IMR-90 (cell line): ENCODE measurements at regions not wholly inside any gene's neighbourhood (a gene's known extent, or its start where the extent isn't known, plus 50 kb on each side); places are given as distances from the start of the nearest gene placed in this dataset.
A peak's percentile ranks its signal among the peaks of the same experiment; 100 is the strongest.

Experiments used
- ATAC-seq: fragments of 200-7000 bp; cut with Tn5 transposase; 2 replicates; pipeline ENCODE4 v1.9.1; 2020; ENCODE audit warnings: low read depth, mild to moderate bottlenecking, moderate library complexity
- BruUV-seq: library from RNA; stranded (reverse); fragments of 400-500 nt; replicated peaks from 2 replicates; lab custom pipeline; 2021; lab: Mats Ljungman, UMichigan
- CTCF ChIA-PET: fragments of 300-600 bp; formaldehyde crosslinking; extraction: SDS; loops from one replicate; lab custom pipeline; 2021; ENCODE audit warnings: antibody characterized with exemption; lab: Yijun Ruan, JAX
- POLR2A ChIA-PET: fragments of 300-600 bp; sonication (Branson Sonifier 250); formaldehyde crosslinking; loops from one replicate; lab custom pipeline; 2022; ENCODE audit warnings: antibody characterized with exemption; ENCODE audit not compliant: unreplicated experiment; lab: Charles Lee
- DNase-seq: peaks from one replicate; pipeline ENCODE4 v3.0.0; 2013
- H2AFZ ChIP-seq: replicated peaks from 2 replicates; pipeline ENCODE3; 2013; ENCODE audit warnings: low read length, mild to moderate bottlenecking; ENCODE audit not compliant: poor library complexity
- H2AK5ac ChIP-seq: 2 replicates; pipeline ENCODE4 v1.6.1; 2013; ENCODE audit warnings: low read depth, low read length, inconsistent platforms
- H2AK9ac ChIP-seq: replicated peaks from 2 replicates; pipeline ENCODE3; 2013; ENCODE audit warnings: mild to moderate bottlenecking, low read depth, low read length, moderate library complexity; ENCODE audit not compliant: poor library complexity
- H2BK120ac ChIP-seq: 2 replicates; pipeline ENCODE4 v1.6.1; 2013; ENCODE audit warnings: low read depth, low read length, inconsistent platforms
- H2BK15ac ChIP-seq: 3 replicates; pipeline ENCODE4 v1.6.1; 2013; ENCODE audit warnings: low read depth, low read length, inconsistent platforms
- H2BK20ac ChIP-seq: 2 replicates; pipeline ENCODE4 v1.6.1; 2013; ENCODE audit warnings: low read depth, mild to moderate bottlenecking, inconsistent platforms, low read length, moderate library complexity
- H2BK5ac ChIP-seq: 2 replicates; pipeline ENCODE4 v1.6.1; 2013; ENCODE audit warnings: mild to moderate bottlenecking, low read depth, low read length, inconsistent platforms; ENCODE audit not compliant: poor library complexity, severe bottlenecking
- H3K14ac ChIP-seq: replicated peaks from 2 replicates; pipeline ENCODE4 v1.6.1; 2013; ENCODE audit warnings: low read depth, low read length, inconsistent platforms
- H3K18ac ChIP-seq: 2 replicates; pipeline ENCODE4 v1.6.1; 2013; ENCODE audit warnings: low read depth, low read length, control low read depth
- H3K23ac ChIP-seq: 2 replicates; pipeline ENCODE4 v1.6.1; 2013; ENCODE audit warnings: low read depth, low read length, inconsistent platforms
- H3K27ac ChIP-seq: 2 replicates; pipeline ENCODE4 v1.5.1; 2013; ENCODE audit warnings: mild to moderate bottlenecking, control low read depth, low read length; ENCODE audit not compliant: insufficient read depth
- H3K27me3 ChIP-seq: 2 replicates; pipeline ENCODE4 v1.6.1; 2013; ENCODE audit warnings: low read length; ENCODE audit not compliant: control insufficient read depth, insufficient read depth
- H3K36me3 ChIP-seq: 2 replicates; pipeline ENCODE4 v1.6.1; 2013; ENCODE audit warnings: low read length, mixed read lengths; ENCODE audit not compliant: control insufficient read depth, insufficient read depth
- H3K4ac ChIP-seq: 2 replicates; pipeline ENCODE4 v1.6.1; 2013; ENCODE audit warnings: low read depth, low read length, inconsistent platforms
- H3K4me1 ChIP-seq: 2 replicates; pipeline ENCODE4 v1.6.1; 2013; ENCODE audit warnings: low read length, mixed read lengths; ENCODE audit not compliant: control insufficient read depth, insufficient read depth
- H3K4me2 ChIP-seq: 2 replicates; pipeline ENCODE4 v1.6.1; 2013; ENCODE audit warnings: low read depth, mild to moderate bottlenecking, control low read depth, low read length, moderate library complexity
- H3K4me3 ChIP-seq: 2 replicates; pipeline ENCODE4 v1.5.1; 2013; ENCODE audit warnings: low read depth, mild to moderate bottlenecking, control low read depth, low read length, moderate library complexity; ENCODE audit not compliant: insufficient read depth
- H3K56ac ChIP-seq: 2 replicates; pipeline ENCODE4 v1.6.1; 2013; ENCODE audit warnings: low read length, inconsistent platforms; ENCODE audit not compliant: insufficient read depth; ENCODE audit errors: extremely low read depth
- H3K79me1 ChIP-seq, 2 experiments: 2 replicates each; pipeline ENCODE4 v1.6.1; 2013; ENCODE audit warnings: low read length in 2 of 2, inconsistent platforms in 1 of 2, low read depth in 1 of 2
- H3K9ac ChIP-seq: 2 replicates; pipeline ENCODE4 v1.6.1; 2013; ENCODE audit warnings: low read depth, low read length, control low read depth
- H3K9me1 ChIP-seq: 2 replicates; pipeline ENCODE4 v1.6.1; 2013; ENCODE audit warnings: low read length, inconsistent platforms; ENCODE audit not compliant: insufficient read depth
- H3K9me3 ChIP-seq: 2 replicates; pipeline ENCODE4 v1.6.1; 2013; ENCODE audit warnings: low read length; ENCODE audit not compliant: control insufficient read depth, insufficient read depth
- H4K20me1 ChIP-seq: 2 replicates; pipeline ENCODE4 v1.6.1; 2013; ENCODE audit warnings: low read length, inconsistent platforms; ENCODE audit not compliant: insufficient read depth
- H4K5ac ChIP-seq: 2 replicates; pipeline ENCODE4 v1.6.1; 2013; ENCODE audit warnings: mild to moderate bottlenecking, low read depth, low read length, control low read depth
- H4K8ac ChIP-seq, 2 experiments: 2 replicates each; pipeline ENCODE4 v1.6.1; 2013; ENCODE audit warnings: low read depth in 2 of 2, low read length in 2 of 2, control low read depth in 1 of 2, inconsistent platforms in 1 of 2
- H4K91ac ChIP-seq: 2 replicates; pipeline ENCODE4 v1.6.1; 2013; ENCODE audit warnings: low read depth, low read length, inconsistent platforms; ENCODE audit not compliant: insufficient read depth
- BHLHE40 ChIP-seq: fragments of 150-350 bp; IDR thresholded peaks from 2 replicates; pipeline ENCODE4 v1.6.1; 2016; ENCODE audit warnings: mild to moderate bottlenecking, low read depth, low read length
- CEBPB ChIP-seq: IDR thresholded peaks from 2 replicates; pipeline ENCODE4 v1.6.1; 2012; ENCODE audit warnings: low read depth, low read length, improper control_type of control experiment
- CHD1 ChIP-seq: IDR thresholded peaks from 2 replicates; pipeline ENCODE4 v1.6.1; 2012; ENCODE audit warnings: low read depth, low read length, improper control_type of control experiment
- FOS ChIP-seq: fragments of 150-350 bp; IDR thresholded peaks from 2 replicates; pipeline ENCODE4 v1.6.1; 2016; ENCODE audit warnings: low read depth, low read length
- MAFK ChIP-seq: IDR thresholded peaks from 2 replicates; pipeline ENCODE4 v1.6.1; 2012; ENCODE audit warnings: low read depth, low read length, improper control_type of control experiment
- MAZ ChIP-seq: IDR thresholded peaks from 2 replicates; pipeline ENCODE4 v1.6.1; 2012; ENCODE audit warnings: low read depth, mild to moderate bottlenecking, low read length, improper control_type of control experiment, moderate library complexity, borderline replicate concordance
- MXI1 ChIP-seq: IDR thresholded peaks from 2 replicates; pipeline ENCODE4 v1.6.1; 2012; ENCODE audit warnings: low read depth, mild to moderate bottlenecking, low read length, moderate library complexity, borderline replicate concordance
- NFE2L2 ChIP-seq: fragments of 150-350 bp; IDR thresholded peaks from 2 replicates; pipeline ENCODE4 v1.6.1; 2016; ENCODE audit warnings: low read depth, mild to moderate bottlenecking, low read length
- POLR2A ChIP-seq: IDR thresholded peaks from 2 replicates; pipeline ENCODE4 v1.6.1; 2012; ENCODE audit warnings: mild to moderate bottlenecking, low read depth, low read length
- RAD21 ChIP-seq: IDR thresholded peaks from 2 replicates; pipeline ENCODE4 v1.6.1; 2012; ENCODE audit warnings: low read length, improper control_type of control experiment
- RCOR1 ChIP-seq: IDR thresholded peaks from 2 replicates; pipeline ENCODE4 v1.6.1; 2012; ENCODE audit warnings: mild to moderate bottlenecking, low read length, improper control_type of control experiment; ENCODE audit not compliant: insufficient replicate concordance
- RFX5 ChIP-seq: IDR thresholded peaks from 2 replicates; pipeline ENCODE4 v1.8.0; 2012; ENCODE audit warnings: low read depth, mild to moderate bottlenecking, low read length, moderate library complexity
- SMC3 ChIP-seq: fragments of 150-350 bp; IDR thresholded peaks from 2 replicates; pipeline ENCODE4 v1.6.1; 2016; ENCODE audit warnings: low read depth, mild to moderate bottlenecking, antibody characterized with exemption, low read length, moderate library complexity
- WGBS, 2 experiments: methylation state at CpG; one replicate each; pipeline versions ENCODE4 v1.1.5 to v1.1.7; 2013; ENCODE audit warnings: missing lambda C conversion rate in 2 of 2; ENCODE audit not compliant: insufficient read length in 1 of 2; ENCODE audit errors: extremely low coverage in 2 of 2; 5-methylcytosine and 5-hydroxymethylcytosine counted together
- dilution Hi-C: fragments of 300-500 bp; cut with HindIII; formaldehyde crosslinking; loops from one replicate; pipeline ENCODE4 v1.14.3; 2018; ENCODE audit warnings: low sequenced_read_pairs; ENCODE audit not compliant: unreplicated experiment
- in situ Hi-C: fragments of 300-500 bp; cut with MboI; formaldehyde crosslinking; loops from 3 replicates; pipeline ENCODE4 v1.14.3; 2019; ENCODE audit warnings: low sequenced_read_pairs, inconsistent platforms, mixed read lengths
- intact Hi-C: fragments of 100-400 bp; cut with micrococcal nuclease; formaldehyde crosslinking; loops from 2 replicates; pipeline ENCODE4 v1.10.0; 2022
- TF ChIP-seq, protein P1 (sequence below): fragments of 150-350 bp; IDR thresholded peaks from 2 replicates; pipeline ENCODE4 v1.6.1; 2016; ENCODE audit warnings: low read depth, mild to moderate bottlenecking, low read length, moderate library complexity, borderline replicate concordance
- TF ChIP-seq, protein P2 (sequence below): conservative IDR thresholded peaks from 2 replicates; pipeline ENCODE4 v1.5.1; 2012; ENCODE audit warnings: mild to moderate bottlenecking, low read depth, low read length, improper control_type of control experiment
- TF ChIP-seq, protein P3 (sequence below): fragments of 150-350 bp; IDR thresholded peaks from 2 replicates; pipeline ENCODE4 v1.6.1; 2017; ENCODE audit warnings: mild to moderate bottlenecking, antibody characterized with exemption, low read length, low read depth

DNA sequence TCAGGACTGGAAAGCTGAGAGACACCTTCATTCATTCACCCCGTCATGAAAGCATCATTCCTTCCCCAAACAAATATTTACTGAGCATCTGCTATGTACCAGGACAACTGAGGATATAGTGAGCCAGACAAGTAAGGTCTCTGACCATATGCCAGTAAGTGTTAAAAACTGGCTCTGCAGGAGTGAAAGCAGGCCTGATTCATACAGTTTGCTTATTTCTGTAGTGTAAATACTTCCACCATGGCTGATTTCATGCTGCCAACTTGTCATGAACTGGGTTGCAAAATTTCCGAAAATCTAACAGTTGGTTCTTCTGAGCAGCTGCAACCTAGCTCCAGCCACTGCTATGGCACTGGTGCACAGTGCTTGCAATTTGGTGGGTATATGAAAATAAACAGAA, 68.1 kb downstream of the YIPF5 start:
- ATAC-seq (peak; percentile 74), DNase-seq (peak; percentile 50)
- no peak overlapping the region for H3K4ac ChIP-seq
- no peak overlapping the region for H4K91ac ChIP-seq
- H2AFZ ChIP-seq = no peak overlapping the region
- TF ChIP-seq POLR2A (no peak), RCOR1 (no peak), CEBPB (no peak), SMC3 (no peak), FOS (no peak), NFE2L2 (no peak), MXI1 (no peak), RFX5 (no peak), BHLHE40 (no peak), MAZ (no peak), RAD21 (no peak), MAFK (no peak), CHD1 (no peak)
- TF ChIP-seq, protein P1, sequence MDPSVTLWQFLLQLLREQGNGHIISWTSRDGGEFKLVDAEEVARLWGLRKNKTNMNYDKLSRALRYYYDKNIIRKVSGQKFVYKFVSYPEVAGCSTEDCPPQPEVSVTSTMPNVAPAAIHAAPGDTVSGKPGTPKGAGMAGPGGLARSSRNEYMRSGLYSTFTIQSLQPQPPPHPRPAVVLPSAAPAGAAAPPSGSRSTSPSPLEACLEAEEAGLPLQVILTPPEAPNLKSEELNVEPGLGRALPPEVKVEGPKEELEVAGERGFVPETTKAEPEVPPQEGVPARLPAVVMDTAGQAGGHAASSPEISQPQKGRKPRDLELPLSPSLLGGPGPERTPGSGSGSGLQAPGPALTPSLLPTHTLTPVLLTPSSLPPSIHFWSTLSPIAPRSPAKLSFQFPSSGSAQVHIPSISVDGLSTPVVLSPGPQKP = no peak
- TF ChIP-seq, protein P2, sequence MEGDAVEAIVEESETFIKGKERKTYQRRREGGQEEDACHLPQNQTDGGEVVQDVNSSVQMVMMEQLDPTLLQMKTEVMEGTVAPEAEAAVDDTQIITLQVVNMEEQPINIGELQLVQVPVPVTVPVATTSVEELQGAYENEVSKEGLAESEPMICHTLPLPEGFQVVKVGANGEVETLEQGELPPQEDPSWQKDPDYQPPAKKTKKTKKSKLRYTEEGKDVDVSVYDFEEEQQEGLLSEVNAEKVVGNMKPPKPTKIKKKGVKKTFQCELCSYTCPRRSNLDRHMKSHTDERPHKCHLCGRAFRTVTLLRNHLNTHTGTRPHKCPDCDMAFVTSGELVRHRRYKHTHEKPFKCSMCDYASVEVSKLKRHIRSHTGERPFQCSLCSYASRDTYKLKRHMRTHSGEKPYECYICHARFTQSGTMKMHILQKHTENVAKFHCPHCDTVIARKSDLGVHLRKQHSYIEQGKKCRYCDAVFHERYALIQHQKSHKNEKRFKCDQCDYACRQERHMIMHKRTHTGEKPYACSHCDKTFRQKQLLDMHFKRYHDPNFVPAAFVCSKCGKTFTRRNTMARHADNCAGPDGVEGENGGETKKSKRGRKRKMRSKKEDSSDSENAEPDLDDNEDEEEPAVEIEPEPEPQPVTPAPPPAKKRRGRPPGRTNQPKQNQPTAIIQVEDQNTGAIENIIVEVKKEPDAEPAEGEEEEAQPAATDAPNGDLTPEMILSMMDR = no peak
- TF ChIP-seq, protein P3, sequence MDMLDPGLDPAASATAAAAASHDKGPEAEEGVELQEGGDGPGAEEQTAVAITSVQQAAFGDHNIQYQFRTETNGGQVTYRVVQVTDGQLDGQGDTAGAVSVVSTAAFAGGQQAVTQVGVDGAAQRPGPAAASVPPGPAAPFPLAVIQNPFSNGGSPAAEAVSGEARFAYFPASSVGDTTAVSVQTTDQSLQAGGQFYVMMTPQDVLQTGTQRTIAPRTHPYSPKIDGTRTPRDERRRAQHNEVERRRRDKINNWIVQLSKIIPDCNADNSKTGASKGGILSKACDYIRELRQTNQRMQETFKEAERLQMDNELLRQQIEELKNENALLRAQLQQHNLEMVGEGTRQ = no peak
- no peak overlapping the region for H3K14ac ChIP-seq
- no peak overlapping the region for H3K56ac ChIP-seq
- no peak overlapping the region for H2AK5ac ChIP-seq
- peak overlapping the region; percentile 58; the same call in 1 of the 2 replicates for H3K18ac ChIP-seq
- H2BK5ac ChIP-seq = no peak overlapping the region
- H2AK9ac ChIP-seq = no peak overlapping the region
- POLR2A ChIA-PET = no interaction called here
- no peak overlapping the region for H2BK15ac ChIP-seq
- H3K27ac ChIP-seq = peak overlapping the region; percentile 40; the same call in 1 of the 2 replicates
- no peaks in the 10 kb centered on the region for H3K36me3 ChIP-seq
- H3K4me1 ChIP-seq = peaks cover 3% of the 10 kb centered on the region
- no peaks in the 10 kb centered on the region for H4K20me1 ChIP-seq
- H3K9me1 ChIP-seq = no peaks in the 10 kb centered on the region
- no peak overlapping the region for H4K5ac ChIP-seq
- H3K9me3 ChIP-seq = no peaks in the 10 kb centered on the region
- no peaks in the 10 kb centered on the region for H3K27me3 ChIP-seq
- no peak overlapping the region for H3K23ac ChIP-seq
- CTCF ChIA-PET = no interaction called here
- no TSS peak for BruUV-seq
- dilution Hi-C loops = no loop called here
- intact Hi-C loops = no loop called here
- no peak overlapping the region for H4K8ac ChIP-seq
- H2BK20ac ChIP-seq = no peak overlapping the region
- H2BK120ac ChIP-seq = no peak overlapping the region
- WGBS, 2 experiments = no CpG with 5 or more reads among the region's 2 CpGs
- H3K79me1 ChIP-seq = no peaks in the 10 kb centered on the region
- H3K4me2 ChIP-seq = peak overlapping the region; percentile 8; the same call in 1 of the 2 replicates
- no peak overlapping the region for H3K9ac ChIP-seq
- H3K4me3 ChIP-seq = no peak overlapping the region
- in situ Hi-C loops = no loop called here
